ENCODE measurements at regions not wholly inside any gene's neighbourhood (a gene's known extent, or its start where the extent isn't known, plus 50 kb on each side); places are given as distances from the start of the nearest gene placed in this dataset.

DNA sequence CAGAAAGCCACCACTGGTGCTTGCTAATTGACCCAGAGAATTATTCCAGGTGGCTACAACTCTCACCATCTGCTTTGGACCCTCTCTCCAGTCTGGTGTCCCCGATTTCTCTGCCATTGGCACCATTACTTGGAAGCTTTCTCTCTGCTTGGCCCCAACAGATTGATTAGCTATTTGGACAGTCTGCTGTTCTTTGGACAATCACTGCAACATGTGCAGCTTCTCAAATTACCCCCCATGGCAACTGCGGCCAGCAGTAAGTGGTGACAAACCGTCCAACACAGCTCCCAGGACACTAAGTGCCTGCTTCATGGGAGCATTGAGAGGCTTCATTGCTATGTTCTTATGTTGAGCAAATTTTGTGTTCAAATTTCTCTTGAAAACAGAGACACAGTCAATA, 309.8 kb downstream of the TAF11L14 start:
- TF ChIP-seq, protein P1, sequence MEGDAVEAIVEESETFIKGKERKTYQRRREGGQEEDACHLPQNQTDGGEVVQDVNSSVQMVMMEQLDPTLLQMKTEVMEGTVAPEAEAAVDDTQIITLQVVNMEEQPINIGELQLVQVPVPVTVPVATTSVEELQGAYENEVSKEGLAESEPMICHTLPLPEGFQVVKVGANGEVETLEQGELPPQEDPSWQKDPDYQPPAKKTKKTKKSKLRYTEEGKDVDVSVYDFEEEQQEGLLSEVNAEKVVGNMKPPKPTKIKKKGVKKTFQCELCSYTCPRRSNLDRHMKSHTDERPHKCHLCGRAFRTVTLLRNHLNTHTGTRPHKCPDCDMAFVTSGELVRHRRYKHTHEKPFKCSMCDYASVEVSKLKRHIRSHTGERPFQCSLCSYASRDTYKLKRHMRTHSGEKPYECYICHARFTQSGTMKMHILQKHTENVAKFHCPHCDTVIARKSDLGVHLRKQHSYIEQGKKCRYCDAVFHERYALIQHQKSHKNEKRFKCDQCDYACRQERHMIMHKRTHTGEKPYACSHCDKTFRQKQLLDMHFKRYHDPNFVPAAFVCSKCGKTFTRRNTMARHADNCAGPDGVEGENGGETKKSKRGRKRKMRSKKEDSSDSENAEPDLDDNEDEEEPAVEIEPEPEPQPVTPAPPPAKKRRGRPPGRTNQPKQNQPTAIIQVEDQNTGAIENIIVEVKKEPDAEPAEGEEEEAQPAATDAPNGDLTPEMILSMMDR (IDR thresholded peaks at IDR 0.05), result no peak
- DNase-seq (ENCODE audit: low spot score in 2 of 2), result no peak
- H3K36me3 ChIP-seq, result no peaks in the 10 kb centered on the region
- intact Hi-C loops (cut with DNase I), result no loop called here
- H3K4me1 ChIP-seq, result no peaks in the 10 kb centered on the region
- peaks cover 0 to 7% of the 10 kb centered on the region in 2 donors for H3K9me3 ChIP-seq
- no peaks in the 10 kb centered on the region for H3K27me3 ChIP-seq
- H3K27ac ChIP-seq, result no peak overlapping the region
- H3K4me3 ChIP-seq, result no peak overlapping the region

DNA sequence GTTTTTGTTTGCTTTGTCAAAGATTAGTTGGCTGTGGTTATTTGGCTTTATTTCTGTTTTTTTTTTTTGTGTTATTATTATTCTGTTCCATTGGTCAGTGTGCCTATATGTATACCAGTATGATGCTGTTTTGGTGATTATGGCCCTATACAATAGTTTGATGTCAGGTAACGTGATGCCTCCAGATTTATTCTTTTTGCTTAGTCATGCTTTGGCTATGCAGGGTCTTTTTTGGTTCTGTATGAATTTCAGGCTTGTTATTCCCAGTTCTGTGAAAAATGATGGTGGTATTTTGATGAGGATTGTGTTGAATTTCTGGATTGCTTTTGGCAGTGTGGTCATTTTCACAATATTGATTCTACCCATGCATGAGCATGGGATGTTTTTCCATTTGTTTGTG, 312.8 kb downstream of the TAF11L14 start:
- Histone ChIP-seq H3K27ac (no peak overlapping the region), H3K27me3 (no peaks in the 10 kb centered on the region), H3K4me1 (no peaks in the 10 kb centered on the region), H3K4me3 (no peak overlapping the region), H3K9me3 (peaks cover 0 to 7% of the 10 kb centered on the region in 2 donors), H3K36me3 (no peaks in the 10 kb centered on the region)
- TF ChIP-seq, protein P1 (IDR thresholded peaks at IDR 0.05), result no peak
- intact Hi-C loops (cut with DNase I), result no loop called here
- no peak for DNase-seq (ENCODE audit: low spot score in 2 of 2)

DNA sequence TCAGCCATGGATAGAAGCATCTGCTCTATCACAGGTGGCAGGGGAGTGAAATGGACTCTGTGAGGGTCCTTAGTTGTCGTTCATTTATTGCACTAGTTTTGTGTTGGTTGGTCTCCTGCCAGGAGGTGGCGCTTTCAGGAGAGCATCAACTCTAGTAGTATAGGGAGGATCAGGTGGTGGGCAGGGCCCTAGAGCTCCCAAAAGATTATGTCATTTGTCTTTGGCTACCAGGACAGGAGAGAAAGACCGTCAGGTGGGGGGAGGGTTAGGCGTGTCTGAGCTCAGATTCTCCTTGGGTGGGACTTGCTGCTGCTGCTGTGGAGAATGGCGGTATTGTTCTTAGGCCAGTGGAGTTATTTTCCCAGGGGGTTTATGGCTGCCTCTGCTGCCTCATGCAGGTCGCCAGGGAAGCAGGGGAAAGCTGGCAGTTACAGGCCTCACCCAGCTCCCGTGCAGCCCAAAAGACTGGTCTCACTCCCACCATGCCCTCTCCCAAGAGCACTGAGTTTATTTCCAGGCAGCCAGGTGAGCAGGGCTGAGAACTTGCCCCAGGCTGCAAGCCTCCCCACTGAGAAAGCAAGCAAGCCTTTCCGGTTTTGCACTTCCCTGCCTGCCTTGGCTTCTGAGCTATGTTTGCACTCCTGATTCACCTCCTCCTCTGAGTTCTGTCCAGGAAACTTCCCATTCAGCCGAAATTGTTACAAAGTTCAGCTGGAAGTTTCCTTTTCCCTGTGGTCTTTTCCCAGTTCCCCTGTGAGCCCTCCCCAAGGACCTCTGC, 317.3 kb downstream of the TAF11L14 start:
- TF ChIP-seq, protein P1 (IDR thresholded peaks at IDR 0.05), result no peak
- Histone ChIP-seq H3K36me3 (no peaks in the 10 kb centered on the region), H3K4me1 (no peaks in the 10 kb centered on the region), H3K27me3 (no peaks in the 10 kb centered on the region), H3K27ac (no peak overlapping the region), H3K4me3 (no peak overlapping the region), H3K9me3 (peaks cover 0 to 7% of the 10 kb centered on the region in 2 donors)
- intact Hi-C loops (cut with DNase I), result no loop called here
- DNase-seq (ENCODE audit: low spot score in 2 of 2), result no peak

DNA sequence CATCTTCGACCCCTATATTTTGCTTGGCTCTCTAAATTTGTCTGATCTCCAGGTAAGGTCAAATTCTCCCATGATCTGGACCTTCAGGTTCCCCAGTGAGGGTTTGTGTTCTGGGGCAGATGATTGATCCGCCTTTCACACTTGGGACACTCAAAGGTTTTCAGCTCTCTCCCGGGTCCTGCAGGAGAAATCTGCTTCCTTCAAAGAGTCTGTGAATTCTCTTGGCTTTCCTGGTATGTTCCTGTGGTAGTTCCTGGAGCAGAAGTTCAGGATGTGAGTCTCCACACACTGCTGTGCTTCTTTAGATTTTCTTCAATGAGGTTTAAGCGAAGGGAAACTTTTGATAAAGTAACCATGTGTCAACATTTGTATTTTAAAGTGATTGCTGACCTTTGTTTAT, 318.0 kb downstream of the TAF11L14 start:
- Histone ChIP-seq H3K27ac (no peak overlapping the region), H3K36me3 (no peaks in the 10 kb centered on the region), H3K27me3 (no peaks in the 10 kb centered on the region), H3K4me1 (no peaks in the 10 kb centered on the region), H3K9me3 (peaks cover 0 to 7% of the 10 kb centered on the region in 2 donors), H3K4me3 (no peak overlapping the region)
- intact Hi-C loops (cut with DNase I), result no loop called here
- TF ChIP-seq, protein P1 (IDR thresholded peaks at IDR 0.05), result no peak
- DNase-seq (ENCODE audit: low spot score in 2 of 2), result no peak

DNA sequence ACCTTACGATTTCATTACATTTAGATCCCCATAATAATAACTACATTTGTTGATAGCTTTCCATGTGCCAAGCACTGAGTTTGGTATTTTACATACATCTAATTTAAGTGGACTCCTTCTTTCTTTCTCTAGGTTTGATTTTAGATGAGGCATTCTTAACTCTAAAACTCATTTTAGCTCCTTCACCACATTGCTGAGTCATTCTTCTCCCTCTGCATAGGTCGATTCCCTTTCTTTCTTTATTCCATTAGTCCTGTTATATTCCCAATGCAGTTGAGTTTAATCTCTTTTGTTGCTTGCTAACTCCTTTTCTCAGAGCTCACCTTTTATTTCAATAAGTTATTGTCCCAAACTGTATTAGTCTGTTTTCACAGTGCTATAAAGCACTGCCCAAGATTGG, 329.8 kb downstream of the TAF11L14 start:
- H3K4me1 ChIP-seq, result no peaks in the 10 kb centered on the region
- no peaks in the 10 kb centered on the region for H3K9me3 ChIP-seq
- H3K27ac ChIP-seq, result no peak overlapping the region
- no peak overlapping the region for H3K4me3 ChIP-seq
- TF ChIP-seq, protein P1 (IDR thresholded peaks at IDR 0.05), result no peak
- no peak for DNase-seq (ENCODE audit: low spot score in 2 of 2)
- H3K36me3 ChIP-seq, result no peaks in the 10 kb centered on the region
- intact Hi-C loops (cut with DNase I), result no loop called here
- no peaks in the 10 kb centered on the region for H3K27me3 ChIP-seq
